LoVo (cell line): ENCODE measurements at regions not wholly inside any gene's neighbourhood (a gene's known extent, or its start where the extent isn't known, plus 50 kb on each side); places are given as distances from the start of the nearest gene placed in this dataset.

Source experiments
- DNase-seq: peaks from one replicate; pipeline ENCODE4 v3.0.0-alpha.2; 2016; ENCODE audit warnings: low spot score

DNA sequence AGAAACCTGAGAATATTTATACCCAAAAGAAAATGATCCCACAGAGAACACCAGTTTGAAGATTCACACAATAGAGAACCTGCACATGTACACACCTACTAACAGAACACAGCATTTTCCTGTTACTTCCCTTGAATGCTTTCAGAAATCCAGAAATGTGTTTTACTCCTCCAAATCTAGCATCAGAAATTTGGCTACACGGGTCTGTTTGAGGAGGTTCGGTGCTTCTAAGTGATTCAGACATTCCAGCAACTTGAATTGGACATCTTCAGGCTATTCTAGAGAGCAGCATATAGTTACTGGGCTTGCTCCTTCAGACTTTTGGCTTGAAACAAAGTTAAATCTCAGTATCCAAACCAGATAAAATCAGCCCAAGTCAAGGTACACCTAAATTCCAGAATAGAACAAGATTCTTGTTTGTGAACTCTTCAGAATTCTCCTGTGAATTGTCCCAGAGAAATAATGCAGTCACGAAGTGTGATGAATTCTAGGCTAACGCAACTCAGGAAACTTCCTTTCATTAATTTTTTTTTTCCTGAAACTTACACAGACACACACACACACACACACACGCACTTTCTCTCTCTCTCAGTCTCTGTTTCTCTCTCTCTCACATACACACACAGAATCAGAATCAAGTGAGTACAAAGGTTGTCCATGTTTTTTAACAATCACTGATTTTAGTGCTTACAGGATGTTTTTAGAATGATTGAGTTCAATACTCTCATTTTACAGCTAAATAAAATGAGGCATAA lies 278.4 kb upstream of the SNX7 start:
- DNase-seq, result no peak

DNA sequence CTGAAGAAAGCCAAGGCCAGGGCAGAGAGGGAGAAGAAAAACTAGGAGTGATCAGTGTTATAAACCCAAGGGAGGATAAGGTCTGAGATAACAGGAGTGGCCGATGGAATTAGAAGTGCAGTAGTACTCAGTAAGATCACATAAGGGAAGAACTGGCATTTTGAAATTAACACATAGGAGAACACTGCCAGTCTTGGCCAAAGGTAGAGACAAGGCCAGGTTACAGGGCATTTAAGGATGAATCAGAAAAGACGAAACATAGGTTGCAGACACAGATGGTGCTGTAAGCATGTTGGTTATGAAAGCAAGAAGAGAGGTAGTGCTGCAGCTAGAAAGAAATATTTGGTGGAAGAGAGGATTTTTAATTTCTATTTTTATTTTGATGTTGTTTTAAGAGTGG lies 278.9 kb upstream of the SNX7 start:
- no peak for DNase-seq

DNA sequence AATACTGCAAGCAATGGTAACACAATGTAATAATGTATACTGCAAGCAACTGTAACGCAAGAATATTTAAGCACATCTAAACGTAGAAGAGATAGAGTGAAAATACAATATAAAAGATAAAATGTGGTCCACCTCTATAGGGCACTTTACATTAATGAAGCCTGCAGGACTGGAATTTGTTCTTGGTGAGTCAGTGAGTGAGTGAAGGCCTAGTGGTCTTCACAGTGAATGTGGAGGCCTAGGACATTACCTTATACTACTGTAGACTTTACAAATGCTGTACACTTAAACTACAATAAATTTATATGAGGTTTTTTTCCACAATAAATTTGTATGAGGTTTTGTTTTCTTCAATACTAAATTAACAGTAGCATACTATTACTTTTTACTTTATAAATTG lies 287.4 kb upstream of the SNX7 start:
- DNase-seq, result no peak

DNA sequence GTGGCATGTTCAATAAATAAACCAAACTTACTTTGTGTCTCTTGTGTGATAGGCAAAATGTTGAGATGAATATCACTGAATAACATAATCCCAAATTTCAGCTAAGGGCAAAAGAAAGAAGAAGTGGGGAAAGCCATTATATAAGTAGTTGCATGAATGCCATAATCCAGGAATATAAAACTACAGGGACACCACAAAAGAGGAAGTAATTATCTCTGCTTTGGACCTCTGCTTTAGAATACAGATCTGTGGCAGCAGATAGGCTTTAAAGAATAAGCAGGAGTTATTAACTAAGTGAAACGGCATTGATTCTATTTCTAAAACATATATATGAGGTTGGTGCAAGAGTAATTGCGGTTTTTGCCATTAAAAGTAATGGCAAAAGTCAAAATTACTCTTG lies 288.5 kb upstream of the SNX7 start:
- DNase-seq, result no peak

DNA sequence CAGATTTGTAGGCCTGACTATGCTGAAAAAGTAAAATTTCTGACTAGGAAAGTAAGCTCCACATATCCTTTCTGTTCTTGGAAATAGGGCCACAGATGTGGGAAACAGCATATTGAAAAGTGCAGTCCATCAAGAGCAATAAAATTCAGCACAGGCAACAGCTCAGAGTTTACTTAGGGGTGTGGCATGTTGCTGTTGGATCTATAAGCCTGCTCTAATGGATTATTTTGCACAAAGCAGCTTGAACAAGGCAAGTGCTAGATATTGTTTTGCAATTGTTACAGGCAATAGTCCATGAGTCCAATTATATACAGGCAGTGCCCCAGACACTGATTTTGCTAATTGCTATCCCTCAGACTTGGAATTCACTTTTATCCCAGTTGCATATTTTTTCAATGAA lies 289.8 kb upstream of the SNX7 start:
- DNase-seq, result no peak

GRCh38 chr1:98369463-98369862 lies 292.1 kb upstream of the SNX7 start:
- DNase-seq, result no peak

DNA sequence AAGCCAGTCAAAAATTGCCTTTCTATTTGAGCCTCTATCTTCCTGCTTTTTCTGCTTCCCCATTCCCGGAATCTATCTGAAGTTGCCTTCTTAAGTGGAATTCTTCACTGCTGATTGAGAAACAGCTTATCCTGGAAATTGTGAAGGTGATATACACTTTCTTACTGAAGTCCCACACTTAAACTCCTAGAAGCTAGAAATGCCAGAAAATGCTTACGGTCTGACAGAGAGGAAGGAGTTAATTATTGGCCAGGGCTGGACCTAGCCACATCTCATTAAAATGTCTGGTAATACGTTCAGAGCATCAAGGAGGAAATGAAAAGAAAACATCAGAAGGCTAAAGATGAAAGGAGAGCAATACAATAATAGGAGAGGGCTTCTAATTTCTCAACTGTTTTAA lies 292.5 kb upstream of the SNX7 start:
- DNase-seq, result no peak

DNA sequence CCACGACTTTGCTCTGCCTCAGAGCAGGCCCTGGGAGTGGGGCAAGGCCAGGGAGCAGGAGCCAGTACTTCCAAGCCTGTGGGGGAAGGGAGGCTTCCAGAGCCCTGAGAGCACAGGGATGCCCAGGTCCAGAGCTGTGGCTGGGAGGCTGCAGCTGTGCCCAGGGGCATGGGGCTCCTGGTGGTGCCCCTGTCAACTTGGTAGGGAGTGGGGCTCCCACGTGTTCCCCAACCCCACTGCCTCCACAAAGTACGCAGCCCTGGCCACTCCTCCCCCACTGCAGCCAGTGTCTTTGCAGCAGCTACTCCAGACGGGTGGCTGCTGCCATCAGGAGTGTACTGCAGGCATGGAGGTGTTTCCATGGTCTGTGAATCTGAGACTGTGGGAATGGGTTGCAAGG lies 294.1 kb upstream of the SNX7 start:
- DNase-seq, result no peak

DNA sequence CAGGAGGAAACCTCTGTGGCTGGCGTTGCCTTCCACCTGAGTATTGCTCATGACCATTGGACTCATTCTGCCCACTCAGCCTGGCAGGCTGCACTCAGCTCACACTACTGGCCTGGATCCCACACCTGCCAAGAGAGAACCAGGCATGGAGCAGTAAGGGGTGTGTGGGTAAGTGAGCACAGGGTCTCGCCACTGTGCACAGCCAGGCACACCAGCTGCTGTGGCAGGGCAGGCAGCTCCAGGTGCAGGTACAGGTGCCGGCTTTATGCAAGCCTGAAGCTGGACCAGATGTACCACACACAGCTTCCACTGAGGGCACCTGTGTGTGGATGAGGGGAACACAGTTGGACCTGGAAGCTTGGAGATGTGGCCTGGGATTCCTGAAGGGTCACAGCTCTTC lies 295.2 kb upstream of the SNX7 start:
- DNase-seq, result no peak

DNA sequence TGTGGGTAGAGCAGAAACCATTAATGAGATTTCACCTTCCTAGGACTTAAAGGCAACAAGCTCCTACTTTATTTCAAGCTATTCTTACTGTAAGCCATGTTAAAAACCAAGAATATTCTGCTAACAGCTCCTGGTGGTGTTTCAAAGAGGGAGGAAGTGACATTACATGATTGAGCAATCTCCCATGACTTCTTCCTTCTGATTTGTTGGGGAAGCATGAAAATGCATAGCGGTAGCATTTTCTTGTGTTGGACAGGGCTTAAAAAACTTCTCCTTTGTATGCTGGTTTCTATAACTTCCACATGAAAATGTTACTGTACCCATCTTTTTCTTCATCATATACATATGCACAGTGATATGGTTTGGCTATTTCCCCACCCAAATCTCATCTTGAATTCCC lies 297.0 kb upstream of the SNX7 start:
- DNase-seq, result no peak

- DNase-seq, result no peak
Measured at GRCh38 chr1:98360864-98361263, 300.7 kb upstream of the SNX7 start.

DNA sequence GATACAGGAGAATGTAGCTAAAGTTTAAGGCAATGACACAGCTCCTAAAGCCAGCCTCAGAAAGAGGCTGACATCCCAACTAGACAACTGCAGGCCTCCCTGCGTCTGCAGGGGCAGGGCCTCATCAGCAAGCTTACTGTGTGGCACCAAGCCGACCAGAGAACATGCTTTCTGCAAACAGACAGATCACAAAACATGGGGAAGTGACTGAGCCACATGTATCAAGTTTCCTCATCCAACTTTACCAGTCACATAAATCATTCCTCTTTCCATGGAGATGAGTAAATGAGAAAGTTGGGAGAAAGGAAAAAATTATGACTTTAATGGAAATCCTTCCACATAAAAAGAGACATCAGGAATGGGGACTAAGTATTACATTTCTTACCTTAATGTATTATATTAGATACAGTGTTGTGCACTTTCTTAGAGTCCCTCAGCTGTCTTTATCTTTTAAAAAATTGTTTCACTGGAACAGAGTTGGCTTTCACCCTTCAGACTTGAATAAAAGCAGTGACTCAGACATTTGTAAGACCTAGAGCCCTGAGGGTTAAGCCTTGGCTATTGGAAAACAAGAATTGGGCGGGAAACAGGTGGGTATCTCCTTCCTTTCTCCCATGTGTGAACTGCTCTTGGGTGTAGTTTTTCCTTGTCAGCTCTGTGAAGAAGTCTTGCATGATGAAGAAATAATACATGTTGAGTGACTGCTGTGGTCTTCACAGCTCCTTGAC lies 305.7 kb upstream of the SNX7 start:
- no peak for DNase-seq

GRCh38 chr1:98352378-98352777 lies 309.1 kb upstream of the SNX7 start:
- no peak for DNase-seq

DNA sequence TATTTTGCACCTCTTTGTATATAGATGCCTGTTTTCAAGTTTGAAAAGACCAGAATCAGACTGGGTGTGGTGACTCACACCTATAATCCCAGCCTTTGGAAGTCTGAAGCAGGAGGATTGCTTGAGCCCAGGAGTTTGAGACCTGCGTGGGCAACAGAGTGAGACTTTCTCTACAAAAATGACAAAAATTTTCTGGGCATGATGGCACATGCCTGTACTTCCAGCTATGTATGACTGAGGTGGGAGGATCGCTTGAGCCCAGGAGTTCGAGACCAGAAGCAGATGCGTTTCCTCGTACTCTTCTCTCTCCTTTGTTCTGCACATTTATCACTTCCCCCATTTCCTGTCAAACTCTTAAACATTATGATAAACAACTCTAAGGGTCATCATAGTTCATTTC lies 310.0 kb upstream of the SNX7 start:
- DNase-seq, result no peak

DNA sequence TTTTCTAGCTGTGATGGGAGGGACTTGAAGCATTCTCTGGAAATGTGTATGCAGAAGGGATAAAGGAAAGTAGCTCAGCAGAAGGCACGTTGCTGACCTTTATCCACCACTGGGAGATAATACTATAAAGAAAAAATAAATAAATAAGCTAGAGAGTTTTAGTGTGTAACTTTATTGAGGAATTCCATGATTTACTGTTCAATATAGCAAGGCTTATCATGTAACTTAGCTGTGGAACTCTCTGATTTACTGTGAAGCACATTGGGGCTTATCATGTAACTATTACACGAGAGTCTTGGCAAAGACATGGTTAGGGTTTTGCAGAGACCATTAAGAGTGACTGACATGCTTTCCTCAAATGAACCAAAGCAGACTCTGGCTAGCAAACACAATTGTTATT lies 316.1 kb upstream of the SNX7 start:
- no peak for DNase-seq

DNA sequence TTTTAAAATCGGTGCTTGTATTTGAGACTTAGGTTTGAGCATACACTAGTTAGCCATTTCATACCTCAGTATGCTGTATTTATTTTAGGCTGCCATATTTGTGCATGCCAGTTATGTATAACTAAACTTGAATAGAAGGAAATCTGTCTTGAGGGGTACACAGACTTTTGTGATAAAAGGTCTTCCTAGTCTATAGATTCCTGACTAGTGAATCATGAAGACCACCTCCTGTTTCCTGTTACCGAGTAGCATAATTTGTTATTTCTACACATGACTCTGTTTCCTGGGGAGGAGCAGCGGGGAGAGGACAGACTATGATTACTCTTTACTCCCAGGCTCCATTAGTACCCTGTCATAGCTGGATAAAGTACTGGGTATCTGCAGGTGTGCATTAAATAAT lies 316.8 kb upstream of the SNX7 start:
- DNase-seq, result no peak

GRCh38 chr1:98342566-98342965 lies 319.0 kb upstream of the SNX7 start:
- DNase-seq, result no peak

GRCh38 chr1:98340511-98340910 lies 321.0 kb upstream of the SNX7 start:
- no peak for DNase-seq

GRCh38 chr1:98336472-98337083 lies 324.9 kb upstream of the SNX7 start:
- peak; percentile 58 for DNase-seq

GRCh38 chr1:98333936-98334335 lies 327.6 kb upstream of the SNX7 start:
- no peak for DNase-seq

- no peak for DNase-seq
Measured at GRCh38 chr1:98333406-98333805, 328.1 kb upstream of the SNX7 start.

DNA sequence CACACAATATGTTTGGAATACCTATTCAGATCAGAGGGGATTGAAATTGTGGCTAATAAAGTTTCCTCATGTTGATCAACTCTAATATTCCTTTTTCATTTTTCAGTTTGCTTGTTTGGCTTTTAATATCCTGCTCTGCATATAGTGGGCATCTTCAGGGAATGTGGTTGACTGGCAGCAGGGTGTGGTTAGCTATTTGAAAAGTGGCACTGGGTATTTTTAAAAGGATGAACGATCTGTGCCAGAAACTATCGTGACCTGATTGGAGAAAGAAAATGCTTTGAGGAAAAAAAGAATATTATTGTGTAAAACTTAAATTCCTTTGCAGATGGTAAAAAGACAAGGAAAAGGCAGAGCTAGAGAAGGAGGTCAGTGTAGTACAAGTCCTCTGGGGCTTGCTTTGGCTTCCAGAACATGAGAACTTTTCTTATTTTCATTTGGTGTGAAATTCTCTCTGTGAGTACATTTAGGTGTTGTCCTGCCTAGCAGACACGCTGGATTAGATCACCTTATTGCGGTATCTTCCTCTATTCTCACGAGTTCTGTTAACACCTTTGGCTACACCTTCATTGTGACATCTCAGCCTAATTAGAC lies 329.7 kb upstream of the SNX7 start:
- DNase-seq, result no peak

DNA sequence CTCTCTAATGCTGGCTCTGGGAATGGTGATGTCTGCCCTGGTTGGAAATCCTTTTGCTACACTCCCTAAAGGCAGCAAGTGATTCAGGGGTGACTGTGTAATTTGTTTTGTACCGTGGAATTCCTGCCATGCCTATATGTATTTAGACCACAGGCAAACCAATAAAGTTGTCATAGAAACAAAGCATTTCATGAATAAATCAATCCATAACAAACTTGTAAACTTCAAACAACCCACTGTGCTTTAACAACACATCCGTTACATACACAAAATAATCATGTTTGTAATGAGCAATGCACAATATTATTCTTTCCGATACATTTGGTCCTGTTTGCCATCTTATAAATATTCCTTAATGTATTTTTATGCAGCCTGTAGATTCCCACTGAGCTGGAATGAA lies 330.3 kb upstream of the SNX7 start:
- DNase-seq, result peak; percentile 20
